WTC11 (cell line): ENCODE measurements at regions not wholly inside any gene's neighbourhood (a gene's known extent, or its start where the extent isn't known, plus 50 kb on each side); places are given as distances from the start of the nearest gene placed in this dataset.

Experiments used
- ATAC-seq: fragments of 200-7000 bp; cut with Tn5 transposase; 2 replicates; pipeline ENCODE4 v1.10.0; 2021; ENCODE audit warnings: mild to moderate bottlenecking, moderate library complexity
- CTCF ChIA-PET: fragments of 300-600 bp; sonication (Branson Sonifier 250); formaldehyde crosslinking; loops from one replicate; lab custom pipeline; 2021; ENCODE audit warnings: antibody characterized with exemption; lab: Charles Lee
- POLR2A ChIA-PET: fragments of 350-600 bp; sonication (Branson Sonifier 250); formaldehyde crosslinking; loops from one replicate; lab custom pipeline; 2021; ENCODE audit warnings: antibody characterized with exemption; lab: Charles Lee
- DNase-seq: peaks from one replicate; pipeline ENCODE4 v3.0.0; 2021; ENCODE audit warnings: low spot score
- H3K27ac Mint-ChIP-seq: 2 replicates; pipeline ENCODE4 v1.8.0; 2021; ENCODE audit warnings: mixed read lengths
- H3K27me3 Mint-ChIP-seq: 2 replicates; pipeline ENCODE4 v1.8.0; 2021; ENCODE audit warnings: low read depth, mild to moderate bottlenecking, moderate library complexity, mixed read lengths
- H3K36me3 Mint-ChIP-seq: 2 replicates; pipeline ENCODE4 v1.8.0; 2021; ENCODE audit warnings: mixed read lengths
- H3K4me1 Mint-ChIP-seq: 2 replicates; pipeline ENCODE4 v1.8.0; 2022; ENCODE audit warnings: mixed read lengths
- H3K4me3 Mint-ChIP-seq: 2 replicates; pipeline ENCODE4 v1.8.0; 2021; ENCODE audit warnings: mild to moderate bottlenecking, moderate library complexity, mixed read lengths
- H3K9me3 Mint-ChIP-seq: 2 replicates; pipeline ENCODE4 v1.8.0; 2021; ENCODE audit warnings: mixed read lengths
- AR ChIP-seq: fragments of 250-450 bp; sonication (Bioruptor Pico); IDR thresholded peaks from 2 replicates; pipeline ENCODE4 v1.9.0; 2021; ENCODE audit warnings: mild to moderate bottlenecking
- ATF1 ChIP-seq: sonication (generic); formaldehyde crosslinking; IDR thresholded peaks from 2 replicates; pipeline ENCODE4 v1.8.1; 2023; ENCODE audit warnings: mild to moderate bottlenecking, moderate library complexity, missing genetic modification reagents
- CBFB ChIP-seq: sonication (generic); formaldehyde crosslinking; IDR thresholded peaks from 2 replicates; pipeline ENCODE4 v1.8.1; 2022; ENCODE audit warnings: mild to moderate bottlenecking, low read depth, missing genetic modification reagents
- E2F5 ChIP-seq: sonication (generic); formaldehyde crosslinking; IDR thresholded peaks from 2 replicates; pipeline ENCODE4 v1.8.1; 2022; ENCODE audit warnings: mild to moderate bottlenecking, moderate library complexity, missing genetic modification reagents
- EMX1 ChIP-seq: fragments of 250-450 bp; sonication (Bioruptor Pico); IDR thresholded peaks from 2 replicates; pipeline ENCODE4 v1.8.0; 2021; ENCODE audit warnings: mild to moderate bottlenecking
- GTF2I ChIP-seq: fragments of 250-450 bp; sonication (Bioruptor Pico); conservative IDR thresholded peaks from 2 replicates; pipeline ENCODE4 v1.4.0; 2021; ENCODE audit warnings: mild to moderate bottlenecking
- HMGXB4 ChIP-seq: sonication (generic); formaldehyde crosslinking; IDR thresholded peaks from 2 replicates; pipeline ENCODE4 v1.8.1; 2023; ENCODE audit warnings: mild to moderate bottlenecking, moderate library complexity, missing genetic modification reagents
- NFYB ChIP-seq: sonication (generic); formaldehyde crosslinking; conservative IDR thresholded peaks from 2 replicates; pipeline ENCODE4 v1.8.0; 2022; ENCODE audit warnings: low read depth, missing genetic modification reagents
- NR2C2 ChIP-seq: sonication (generic); formaldehyde crosslinking; IDR thresholded peaks from 2 replicates; pipeline ENCODE4 v1.8.0; 2022; ENCODE audit warnings: mild to moderate bottlenecking, missing genetic modification reagents
- PRRX2 ChIP-seq: fragments of 250-450 bp; sonication (Bioruptor Pico); IDR thresholded peaks from 2 replicates; pipeline ENCODE4 v1.8.0; 2021; ENCODE audit warnings: mild to moderate bottlenecking
- RELA ChIP-seq: sonication (generic); formaldehyde crosslinking; IDR thresholded peaks from 2 replicates; pipeline ENCODE4 v1.8.1; 2022; ENCODE audit warnings: missing genetic modification reagents, mild to moderate bottlenecking, borderline replicate concordance
- SMAD3 ChIP-seq: sonication (generic); formaldehyde crosslinking; IDR thresholded peaks from 2 replicates; pipeline ENCODE4 v1.8.0; 2022; ENCODE audit warnings: missing genetic modification reagents, mild to moderate bottlenecking, borderline replicate concordance
- SMAD4 ChIP-seq: sonication (generic); formaldehyde crosslinking; IDR thresholded peaks from 2 replicates; pipeline ENCODE4 v1.8.0; 2022; ENCODE audit warnings: mild to moderate bottlenecking, missing genetic modification reagents
- SOX15 ChIP-seq: fragments of 250-450 bp; sonication (Bioruptor Pico); IDR thresholded peaks from 2 replicates; pipeline ENCODE4 v1.9.0; 2021; ENCODE audit warnings: mild to moderate bottlenecking
- SP1 ChIP-seq: sonication (generic); formaldehyde crosslinking; conservative IDR thresholded peaks from 2 replicates; pipeline ENCODE4 v1.8.1; 2022; ENCODE audit warnings: missing genetic modification reagents
- STAT6 ChIP-seq: sonication (generic); formaldehyde crosslinking; conservative IDR thresholded peaks from 2 replicates; pipeline ENCODE4 v1.8.1; 2023; ENCODE audit warnings: mild to moderate bottlenecking, low read depth, missing genetic modification reagents, moderate library complexity
- TEAD1 ChIP-seq: sonication (generic); formaldehyde crosslinking; IDR thresholded peaks from 2 replicates; pipeline ENCODE4 v1.8.0; 2022; ENCODE audit warnings: mild to moderate bottlenecking, missing genetic modification reagents
- TEAD4 ChIP-seq: sonication (generic); formaldehyde crosslinking; IDR thresholded peaks from 2 replicates; pipeline ENCODE4 v1.8.0; 2022; ENCODE audit warnings: mild to moderate bottlenecking, missing genetic modification reagents
- ZNF263 ChIP-seq: sonication (generic); formaldehyde crosslinking; IDR thresholded peaks from 2 replicates; pipeline ENCODE4 v1.8.1; 2022; ENCODE audit warnings: low read depth, mild to moderate bottlenecking, moderate library complexity, missing genetic modification reagents
- ZNF396 ChIP-seq: fragments of 250-450 bp; sonication (Bioruptor Pico); IDR thresholded peaks from 2 replicates; pipeline ENCODE4 v1.8.0; 2021; ENCODE audit warnings: mild to moderate bottlenecking, moderate library complexity, borderline replicate concordance
- ZNF425 ChIP-seq: fragments of 250-450 bp; sonication (Bioruptor Pico); conservative IDR thresholded peaks from 2 replicates; pipeline ENCODE4 v1.9.0; 2021; ENCODE audit warnings: mild to moderate bottlenecking
- TF ChIP-seq, protein P1 (sequence below): sonication (generic); formaldehyde crosslinking; IDR thresholded peaks from 2 replicates; pipeline ENCODE4 v1.8.1; 2022; ENCODE audit warnings: low read depth, mild to moderate bottlenecking, moderate library complexity, missing genetic modification reagents, borderline replicate concordance

- no peak overlapping the region for H3K4me3 Mint-ChIP-seq
- H3K27me3 Mint-ChIP-seq: no peaks in the 10 kb centered on the region
- ATAC-seq (peak; percentile 82), DNase-seq (no peak)
- no peaks in the 10 kb centered on the region for H3K36me3 Mint-ChIP-seq
- ChIA-PET CTCF (interaction anchor here (0.6 kb wide), 1 partner anchor 908 kb away, joined by 6 read pairs; no protein-coding TSS in a partner anchor), POLR2A (no interaction called here)
- no peaks in the 10 kb centered on the region for H3K9me3 Mint-ChIP-seq
- H3K27ac Mint-ChIP-seq: peak overlapping the region; percentile 93
- H3K4me1 Mint-ChIP-seq: peaks cover 26% of the 10 kb centered on the region
- no peak for TF ChIP-seq HMGXB4 (CRISPR knock-in tag)
These were observed 1682.7 kb upstream of the AGA start for GRCh38 chr4:179124957-179125356.

DNA sequence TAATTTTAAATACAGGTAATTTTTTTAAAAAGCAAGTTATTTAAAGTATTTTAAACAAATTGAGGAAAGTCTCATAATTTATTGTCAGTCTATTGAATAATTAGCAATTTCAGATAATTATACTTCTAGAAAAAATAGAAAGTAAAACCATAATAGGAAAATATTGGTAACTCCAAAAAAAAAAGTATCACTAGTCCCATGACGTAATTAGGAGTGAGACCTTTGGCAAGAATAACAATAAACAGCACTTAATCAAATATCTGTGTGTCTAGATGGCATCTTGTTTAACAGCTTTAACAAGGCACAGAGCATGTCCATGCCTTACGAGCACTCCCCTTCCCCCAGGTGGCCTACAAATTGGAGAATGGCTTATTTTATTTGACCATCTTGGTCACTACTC is 1683.6 kb upstream of the AGA start:
- DNase-seq (no peak), ATAC-seq (no peak)
- H3K27ac Mint-ChIP-seq: peak overlapping the region; percentile 81
- peaks cover 29% of the 10 kb centered on the region for H3K4me1 Mint-ChIP-seq
- H3K27me3 Mint-ChIP-seq: no peaks in the 10 kb centered on the region
- TF ChIP-seq EMX1 (CRISPR knock-in tag) (no peak), TEAD4 (CRISPR knock-in tag) (no peak)
- H3K36me3 Mint-ChIP-seq: no peaks in the 10 kb centered on the region
- no peak overlapping the region for H3K4me3 Mint-ChIP-seq
- no peaks in the 10 kb centered on the region for H3K9me3 Mint-ChIP-seq
- POLR2A ChIA-PET: no interaction called here
- CTCF ChIA-PET: interaction anchor here (0.6 kb wide), 1 partner anchor 10 kb away, joined by 3 read pairs; no protein-coding TSS in a partner anchor

DNA sequence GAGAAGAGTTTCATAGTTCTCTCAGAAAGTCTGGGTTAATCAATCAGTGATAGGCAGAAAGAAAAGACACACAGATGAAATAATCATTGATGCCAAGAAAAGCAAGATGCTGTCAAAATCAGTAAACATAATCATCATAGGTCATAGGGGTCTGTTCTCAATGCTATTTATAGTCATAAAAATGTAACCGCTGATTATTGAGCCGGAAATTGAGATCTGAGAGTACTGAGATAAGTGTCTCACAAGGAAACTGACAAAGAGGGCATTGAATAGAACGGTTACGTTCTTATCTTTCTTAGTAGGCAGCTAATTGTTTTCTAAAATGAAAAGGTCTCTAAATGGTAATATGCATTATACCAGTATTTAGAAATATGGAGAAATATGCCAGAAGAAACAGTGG is 1686.1 kb upstream of the AGA start:
- H3K4me1 Mint-ChIP-seq: peaks cover 25% of the 10 kb centered on the region
- no peaks in the 10 kb centered on the region for H3K27me3 Mint-ChIP-seq
- no peaks in the 10 kb centered on the region for H3K9me3 Mint-ChIP-seq
- no peaks in the 10 kb centered on the region for H3K36me3 Mint-ChIP-seq
- DNase-seq (no peak), ATAC-seq (no peak)
- no peak overlapping the region for H3K27ac Mint-ChIP-seq
- POLR2A ChIA-PET: no interaction called here
- CTCF ChIA-PET: interaction anchor here (1.0 kb wide), 1 partner anchor 179 kb away, joined by 5 read pairs; no protein-coding TSS in a partner anchor
- H3K4me3 Mint-ChIP-seq: no peak overlapping the region
- TF ChIP-seq AR (CRISPR knock-in tag): no peak
- no peak for TF ChIP-seq ZNF263 (CRISPR knock-in tag)
- no peak for TF ChIP-seq GTF2I
- no peak for TF ChIP-seq STAT6 (CRISPR knock-in tag)
- TF ChIP-seq SMAD4 (CRISPR knock-in tag): no peak
- TF ChIP-seq PRRX2 (CRISPR knock-in tag): no peak
- no peak for TF ChIP-seq RELA (CRISPR knock-in tag)
- TF ChIP-seq TEAD1 (CRISPR knock-in tag): no peak
- TF ChIP-seq, protein P1, sequence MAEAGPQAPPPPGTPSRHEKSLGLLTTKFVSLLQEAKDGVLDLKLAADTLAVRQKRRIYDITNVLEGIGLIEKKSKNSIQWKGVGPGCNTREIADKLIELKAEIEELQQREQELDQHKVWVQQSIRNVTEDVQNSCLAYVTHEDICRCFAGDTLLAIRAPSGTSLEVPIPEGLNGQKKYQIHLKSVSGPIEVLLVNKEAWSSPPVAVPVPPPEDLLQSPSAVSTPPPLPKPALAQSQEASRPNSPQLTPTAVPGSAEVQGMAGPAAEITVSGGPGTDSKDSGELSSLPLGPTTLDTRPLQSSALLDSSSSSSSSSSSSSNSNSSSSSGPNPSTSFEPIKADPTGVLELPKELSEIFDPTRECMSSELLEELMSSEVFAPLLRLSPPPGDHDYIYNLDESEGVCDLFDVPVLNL (CRISPR knock-in tag): no peak
- no peak for TF ChIP-seq SMAD3 (CRISPR knock-in tag)
- TF ChIP-seq SOX15 (CRISPR knock-in tag): no peak
- no peak for TF ChIP-seq SP1 (CRISPR knock-in tag)
- TF ChIP-seq ZNF425 (CRISPR knock-in tag): no peak
- no peak for TF ChIP-seq CBFB (CRISPR knock-in tag)
- no peak for TF ChIP-seq NFYB (CRISPR knock-in tag)
- TF ChIP-seq E2F5 (CRISPR knock-in tag): no peak
- TF ChIP-seq ZNF396 (CRISPR knock-in tag): no peak
- TF ChIP-seq NR2C2 (CRISPR knock-in tag): no peak
- no peak for TF ChIP-seq ATF1 (CRISPR knock-in tag)
